ENCODE measurements at regions not wholly inside any gene's neighbourhood (a gene's known extent, or its start where the extent isn't known, plus 50 kb on each side); places are given as distances from the start of the nearest gene placed in this dataset.

- TF ChIP-seq POLR2A (IDR thresholded peaks at IDR 0.05; ENCODE audit: low read depth, low read length) (peak; percentile 11), CTCF (IDR thresholded peaks at IDR 0.05; ENCODE audit: extremely low read depth in 1 of 2, insufficient read depth in 1 of 2, low read depth in 1 of 2, low read length in 2 of 2) (no peak), EZH2 (IDR thresholded peaks at IDR 0.05; ENCODE audit: borderline replicate concordance, low read depth, low read length, severe bottlenecking) (no peak)
Measured at GRCh38 chr5:163758283-163758711, 252.9 kb downstream of the MAT2B start.

Measured in endothelial cell of umbilical vein (primary cell).